K562 (cell line): ENCODE measurements at regions not wholly inside any gene's neighbourhood (a gene's known extent, or its start where the extent isn't known, plus 50 kb on each side); places are given as distances from the start of the nearest gene placed in this dataset.

Experiments used
- ATAC-seq: fragments of 200-7000 bp; cut with Tn5 transposase; 3 replicates; pipeline ENCODE4 v1.9.1; 2020; ENCODE audit warnings: moderate library complexity
- BruUV-seq: library from RNA; stranded (reverse); fragments of 400-500 nt; replicated peaks from 2 replicates; lab custom pipeline; 2021; lab: Mats Ljungman, UMichigan
- CTCF ChIA-PET: fragments of 300-600 bp; formaldehyde crosslinking; extraction: SDS; loops from one replicate; lab custom pipeline; 2021; ENCODE audit warnings: low intra/inter-chr PET ratio; lab: Yijun Ruan, JAX
- POLR2A ChIA-PET: fragments of 300-600, 350-650 bp; sonication (Branson Sonifier 250); formaldehyde crosslinking; extraction: SDS; loops from one replicate; lab custom pipeline; 2021; ENCODE audit warnings: antibody characterized with exemption, inconsistent platforms; lab: Yijun Ruan, JAX
- DNase-seq, 4 experiments: peaks; one replicate each; pipeline versions ENCODE4 v3.0.0 to v3.0.0-alpha.2; 2011 to 2018; ENCODE audit warnings: low spot score in 3 of 4, mixed read lengths in 3 of 4; ENCODE audit errors: extremely low read depth in 1 of 4
- FAIRE-seq: peaks from 2 replicates; lab custom pipeline; 2011; peaks lifted over from hg19 to GRCh38; lab: Jason Lieb, UNC
- H2AFZ ChIP-seq: 2 replicates; pipeline ENCODE4 v1.6.0; 2011; ENCODE audit warnings: low read depth, low read length, control low read depth, inconsistent platforms
- H3K27ac ChIP-seq: fragments of 200-600 bp; 3 replicates; pipeline ENCODE4 v1.8.0; 2011; ENCODE audit warnings: low read depth, mild to moderate bottlenecking, control low read depth, inconsistent platforms, low read length, moderate library complexity, mixed read lengths; ENCODE audit errors: extremely low read depth
- H3K27me3 ChIP-seq, 2 experiments: fragments of 300-600 bp in 1 of 2; 2 replicates in 1 of 2; 3 replicates in 1 of 2; pipeline versions ENCODE4 v1.6.0 to v1.8.0; 2011; ENCODE audit warnings: inconsistent platforms in 2 of 2, low read length in 2 of 2, mild to moderate bottlenecking in 1 of 2, mixed read lengths in 1 of 2, moderate library complexity in 1 of 2; ENCODE audit not compliant: control insufficient read depth in 2 of 2, insufficient read depth in 2 of 2
- H3K36me3 ChIP-seq: fragments of 300-600 bp; 3 replicates; pipeline ENCODE4 v1.8.0; 2011; ENCODE audit warnings: mild to moderate bottlenecking, low read length, inconsistent platforms; ENCODE audit not compliant: control insufficient read depth, insufficient read depth
- H3K4me1 ChIP-seq, 2 experiments: fragments of 200-600 bp in 1 of 2; replicated peaks in 1 of 2; 2 replicates in 1 of 2; 3 replicates in 1 of 2; pipeline versions ENCODE4 v1.5.1 to v1.8.0; 2011; ENCODE audit warnings: inconsistent platforms in 2 of 2, low read length in 2 of 2, mild to moderate bottlenecking in 1 of 2, mixed read lengths in 1 of 2, moderate library complexity in 1 of 2; ENCODE audit not compliant: control insufficient read depth in 2 of 2, insufficient read depth in 2 of 2
- H3K4me2 ChIP-seq: 2 replicates; pipeline ENCODE4 v1.6.1; 2011; ENCODE audit warnings: low read length, control low read depth, inconsistent platforms, mixed read lengths; ENCODE audit not compliant: insufficient read depth
- H3K4me3 ChIP-seq: fragments of 200-600 bp; sonication (generic), shearing (Covaris generic); 2 replicates; pipeline ENCODE4 v1.5.1; 2016; ENCODE audit warnings: control low read depth, inconsistent platforms
- H3K79me2 ChIP-seq: fragments of 200-600 bp; 3 replicates; pipeline ENCODE4 v1.8.0; 2011; ENCODE audit warnings: low read length, inconsistent platforms; ENCODE audit not compliant: control insufficient read depth, insufficient read depth
- H3K9ac ChIP-seq, 2 experiments: 2 replicates each; pipeline versions ENCODE4 v1.6.0 to v1.6.1; 2011; ENCODE audit warnings: low read depth in 2 of 2, low read length in 2 of 2, control low read depth in 1 of 2, inconsistent platforms in 1 of 2, mild to moderate bottlenecking in 1 of 2, mixed read lengths in 1 of 2; ENCODE audit not compliant: insufficient read depth in 1 of 2
- H3K9me1 ChIP-seq: one replicate; pipeline ENCODE4 v1.6.0; 2011; ENCODE audit warnings: inconsistent platforms, mild to moderate bottlenecking, low read length, moderate library complexity; ENCODE audit not compliant: control insufficient read depth, insufficient read depth
- H3K9me3 ChIP-seq: replicated peaks from 2 replicates; pipeline ENCODE4 v1.5.1; 2011; ENCODE audit warnings: low read depth, low read length, inconsistent platforms; ENCODE audit not compliant: control insufficient read depth, insufficient read depth
- H4K20me1 ChIP-seq: replicated peaks from 2 replicates; pipeline ENCODE4 v1.6.1; 2011; ENCODE audit warnings: low read length, inconsistent platforms, mixed read lengths; ENCODE audit not compliant: control insufficient read depth, insufficient read depth
- CBX8 ChIP-seq: fragments of 200-600 bp; sonication (generic); IDR thresholded peaks from 2 replicates; pipeline ENCODE4 v1.6.1; 2012; ENCODE audit warnings: borderline replicate concordance, mixed run types, low read depth, mild to moderate bottlenecking, moderate library complexity, mixed read lengths, low read length, control low read depth, inconsistent platforms; ENCODE audit not compliant: poor library complexity, severe bottlenecking; ENCODE audit errors: extremely low read depth
- CHD1 ChIP-seq: fragments of 200-600 bp; sonication (generic); IDR thresholded peaks from one replicate; pipeline ENCODE4 v1.6.1; 2012; ENCODE audit warnings: mild to moderate bottlenecking, moderate library complexity, low read length, inconsistent platforms
- FIP1L1 ChIP-seq: fragments of 200-400 bp; formaldehyde crosslinking; IDR thresholded peaks from 2 replicates; pipeline ENCODE4 v1.6.1; 2018; ENCODE audit warnings: mild to moderate bottlenecking, low read depth, low read length; ENCODE audit not compliant: poor library complexity, severe bottlenecking
- NBN ChIP-seq: fragments of 450-650 bp; IDR thresholded peaks from 2 replicates; pipeline ENCODE4 v1.6.1; 2016; ENCODE audit warnings: low read depth, mild to moderate bottlenecking
- NCOR1 ChIP-seq: fragments of 450-650 bp; IDR thresholded peaks from 2 replicates; pipeline ENCODE4 v1.6.1; 2016; ENCODE audit warnings: mild to moderate bottlenecking, moderate library complexity
- PTTG1 ChIP-seq: fragments of 450-650 bp; IDR thresholded peaks from 2 replicates; pipeline ENCODE4 v1.6.1; 2016; ENCODE audit warnings: low read depth, mild to moderate bottlenecking, missing genetic modification characterization, missing compliant biosample characterization
- RNF2 ChIP-seq: sonication (generic); IDR thresholded peaks from 2 replicates; pipeline ENCODE4 v1.6.1; 2016
- SAFB2 ChIP-seq: fragments of 200-400 bp; formaldehyde crosslinking; IDR thresholded peaks from 2 replicates; pipeline ENCODE4 v1.6.1; 2018; ENCODE audit warnings: borderline replicate concordance, low read length, low read depth, moderate library complexity; ENCODE audit not compliant: severe bottlenecking
- SETDB1 ChIP-seq: IDR thresholded peaks from one replicate; pipeline ENCODE4 v1.6.1; 2012; ENCODE audit warnings: low read length, control low read depth, inconsistent platforms
- WGBS: fragments of 100-300 bp; shearing (Covaris generic); methylation state at CpG from one replicate; pipeline ENCODE4 v1.1.6; 2016; ENCODE audit warnings: low coverage, mixed read lengths; ENCODE audit not compliant: insufficient coverage; ENCODE audit errors: missing lambda C conversion rate; 5-methylcytosine and 5-hydroxymethylcytosine counted together
- in situ Hi-C: fragments of 300-500 bp; cut with MboI; formaldehyde crosslinking; loops from 4 replicates; pipeline ENCODE4 v1.15.0; 2018; ENCODE audit warnings: inconsistent platforms, mixed read lengths
- intact Hi-C: fragments of 100-400 bp; cut with micrococcal nuclease; formaldehyde crosslinking; loops from 2 replicates; pipeline ENCODE4 v1.14.2; 2022
- TF ChIP-seq, protein P1 (sequence below): sonication (generic); IDR thresholded peaks from 2 replicates; pipeline ENCODE4 v1.6.1; 2016

GRCh38 chr10:78584681-78585080 is 484.1 kb upstream of the ZMIZ1 start (continued):
- no peak for TF ChIP-seq FIP1L1
- TF ChIP-seq SAFB2 = no peak
- no peak for TF ChIP-seq CBX8

DNA sequence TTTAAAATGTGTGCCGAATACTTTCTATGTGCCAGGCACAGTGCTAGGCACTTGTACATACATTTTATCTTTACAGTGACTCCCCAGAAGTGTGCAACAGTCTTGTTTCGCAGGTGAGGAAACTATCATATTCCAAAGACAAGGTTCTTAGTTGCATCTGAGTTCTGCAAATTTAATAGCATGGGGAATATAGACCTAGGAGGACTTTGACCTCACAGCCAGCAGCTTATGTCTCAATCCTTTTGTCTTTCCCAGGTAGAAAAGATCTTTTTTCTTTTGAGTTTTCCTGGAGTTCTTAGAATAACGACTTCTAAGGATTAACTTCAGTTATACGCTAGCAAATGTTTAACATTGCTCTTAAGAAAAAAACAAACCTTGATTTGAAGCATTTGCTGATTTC is 482.8 kb upstream of the ZMIZ1 start:
- Histone ChIP-seq H3K4me1 (no peaks in the 10 kb centered on the region), H3K27me3 (peaks cover 0 to 6% of the 10 kb centered on the region in 2 experiments; a peak in 2 of 5 replicates)
- TF ChIP-seq CHD1 (no peak), NBN (no peak), NCOR1 (no peak), SETDB1 (no peak), PTTG1 (tag) (no peak), RNF2 (no peak)
- TF ChIP-seq, protein P1, sequence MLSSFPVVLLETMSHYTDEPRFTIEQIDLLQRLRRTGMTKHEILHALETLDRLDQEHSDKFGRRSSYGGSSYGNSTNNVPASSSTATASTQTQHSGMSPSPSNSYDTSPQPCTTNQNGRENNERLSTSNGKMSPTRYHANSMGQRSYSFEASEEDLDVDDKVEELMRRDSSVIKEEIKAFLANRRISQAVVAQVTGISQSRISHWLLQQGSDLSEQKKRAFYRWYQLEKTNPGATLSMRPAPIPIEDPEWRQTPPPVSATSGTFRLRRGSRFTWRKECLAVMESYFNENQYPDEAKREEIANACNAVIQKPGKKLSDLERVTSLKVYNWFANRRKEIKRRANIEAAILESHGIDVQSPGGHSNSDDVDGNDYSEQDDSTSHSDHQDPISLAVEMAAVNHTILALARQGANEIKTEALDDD = no peak
- TF ChIP-seq, all 486 proteins: peak for 0
- Histone ChIP-seq H3K4me3 (no peak overlapping the region), H3K27ac (no peak overlapping the region), H2AFZ (no peak overlapping the region), H3K9ac (no peak overlapping the region), H3K79me2 (no peaks in the 10 kb centered on the region), H3K36me3 (no peaks in the 10 kb centered on the region), H4K20me1 (no peaks in the 10 kb centered on the region), H3K9me3 (no peaks in the 10 kb centered on the region), H3K4me2 (no peak overlapping the region), H3K9me1 (no peaks in the 10 kb centered on the region)
- in situ Hi-C loops (no loop called here), intact Hi-C loops (no loop called here)
- no peak for FAIRE-seq
- ChIA-PET POLR2A (no interaction called here), CTCF (no interaction called here)
- DNase-seq = no peak
- 0% methylated on average over 4 of the region's 4 CpGs for WGBS
- ATAC-seq = no peak
- no TSS peak for BruUV-seq
